Osteoblast (primary cell): ENCODE measurements at regions not wholly inside any gene's neighbourhood (a gene's known extent, or its start where the extent isn't known, plus 50 kb on each side); places are given as distances from the start of the nearest gene placed in this dataset.

Experiments
- DNase-seq: peaks from one replicate; pipeline ENCODE4 v3.0.0; 2011; ENCODE audit warnings: low spot score, mixed read lengths; ENCODE audit not compliant: insufficient read length; ENCODE audit errors: missing footprints
- H2AFZ ChIP-seq: 2 replicates; pipeline ENCODE4 v1.6.0; 2011; ENCODE audit warnings: mild to moderate bottlenecking, low read length
- H3K27ac ChIP-seq: 2 replicates; pipeline ENCODE4 v1.5.1; 2011; ENCODE audit warnings: mild to moderate bottlenecking, low read depth, low read length, moderate library complexity
- H3K27me3 ChIP-seq: 2 replicates; pipeline ENCODE4 v1.6.0; 2012; ENCODE audit warnings: mild to moderate bottlenecking, control low read depth, inconsistent platforms, low read length, moderate library complexity; ENCODE audit not compliant: insufficient read depth
- H3K36me3 ChIP-seq: 2 replicates; pipeline ENCODE4 v1.5.1; 2011; ENCODE audit warnings: mild to moderate bottlenecking, low read length, control low read depth, moderate library complexity; ENCODE audit not compliant: insufficient read depth
- H3K4me1 ChIP-seq: 2 replicates; pipeline ENCODE4 v1.5.1; 2011; ENCODE audit warnings: mild to moderate bottlenecking, low read length, control low read depth, moderate library complexity; ENCODE audit not compliant: insufficient read depth
- H3K4me2 ChIP-seq: 2 replicates; pipeline ENCODE4 v1.6.0; 2011; ENCODE audit warnings: mild to moderate bottlenecking, low read length; ENCODE audit not compliant: insufficient read depth
- H3K4me3 ChIP-seq: fragments of 200-600 bp; sonication (generic); 3 replicates; pipeline ENCODE4 v1.5.1; 2012; ENCODE audit warnings: mild to moderate bottlenecking, low read length, inconsistent platforms; ENCODE audit not compliant: insufficient read depth
- H3K79me2 ChIP-seq: 2 replicates; pipeline ENCODE4 v1.6.0; 2012; ENCODE audit warnings: mild to moderate bottlenecking, low read length, control low read depth, inconsistent platforms; ENCODE audit not compliant: insufficient read depth
- H3K9me3 ChIP-seq: 2 replicates; pipeline ENCODE4 v1.5.1; 2011; ENCODE audit warnings: low read depth, low read length, control low read depth
- H4K20me1 ChIP-seq: 2 replicates; pipeline ENCODE4 v1.6.0; 2012; ENCODE audit warnings: mild to moderate bottlenecking, low read length, control low read depth; ENCODE audit not compliant: insufficient read depth
- CTCF ChIP-seq: IDR thresholded peaks from 2 replicates; pipeline ENCODE4 v1.5.1; 2011; ENCODE audit warnings: mild to moderate bottlenecking, low read depth, low read length, moderate library complexity; ENCODE audit errors: extremely low read depth

- no peak overlapping the region for H3K4me2 ChIP-seq
- TF ChIP-seq CTCF = no peak
- H3K4me1 ChIP-seq = no peaks in the 10 kb centered on the region
- H3K79me2 ChIP-seq = no peaks in the 10 kb centered on the region
- no peak overlapping the region for H2AFZ ChIP-seq
- H3K27ac ChIP-seq = no peak overlapping the region
- no peak for DNase-seq
- H3K36me3 ChIP-seq = no peaks in the 10 kb centered on the region
- H3K9me3 ChIP-seq = peaks cover 2% of the 10 kb centered on the region
- H3K4me3 ChIP-seq = no peak overlapping the region
- H3K27me3 ChIP-seq = no peaks in the 10 kb centered on the region
- H4K20me1 ChIP-seq = no peaks in the 10 kb centered on the region
These were observed 424.2 kb upstream of the ZWINT start for GRCh38 chr10:56785292-56785691.

- Histone ChIP-seq H3K79me2 (no peaks in the 10 kb centered on the region), H3K4me1 (no peaks in the 10 kb centered on the region), H2AFZ (no peak overlapping the region), H3K4me2 (no peak overlapping the region), H3K9me3 (peaks cover 2% of the 10 kb centered on the region), H3K36me3 (no peaks in the 10 kb centered on the region), H3K27ac (no peak overlapping the region), H3K4me3 (no peak overlapping the region), H4K20me1 (no peaks in the 10 kb centered on the region), H3K27me3 (no peaks in the 10 kb centered on the region)
- DNase-seq = no peak
- TF ChIP-seq CTCF = no peak
These were observed 421.4 kb upstream of the ZWINT start for GRCh38 chr10:56782503-56782902.

- no peaks in the 10 kb centered on the region for H4K20me1 ChIP-seq
- H3K9me3 ChIP-seq = peaks cover 3% of the 10 kb centered on the region
- no peak for TF ChIP-seq CTCF
- no peak overlapping the region for H3K4me3 ChIP-seq
- H3K4me2 ChIP-seq = no peak overlapping the region
- H3K27ac ChIP-seq = no peak overlapping the region
- DNase-seq = no peak
- H2AFZ ChIP-seq = no peak overlapping the region
- H3K27me3 ChIP-seq = no peaks in the 10 kb centered on the region
- H3K4me1 ChIP-seq = no peaks in the 10 kb centered on the region
- H3K79me2 ChIP-seq = no peaks in the 10 kb centered on the region
- no peaks in the 10 kb centered on the region for H3K36me3 ChIP-seq
These were observed 410.3 kb upstream of the ZWINT start for GRCh38 chr10:56771343-56771742.

DNA sequence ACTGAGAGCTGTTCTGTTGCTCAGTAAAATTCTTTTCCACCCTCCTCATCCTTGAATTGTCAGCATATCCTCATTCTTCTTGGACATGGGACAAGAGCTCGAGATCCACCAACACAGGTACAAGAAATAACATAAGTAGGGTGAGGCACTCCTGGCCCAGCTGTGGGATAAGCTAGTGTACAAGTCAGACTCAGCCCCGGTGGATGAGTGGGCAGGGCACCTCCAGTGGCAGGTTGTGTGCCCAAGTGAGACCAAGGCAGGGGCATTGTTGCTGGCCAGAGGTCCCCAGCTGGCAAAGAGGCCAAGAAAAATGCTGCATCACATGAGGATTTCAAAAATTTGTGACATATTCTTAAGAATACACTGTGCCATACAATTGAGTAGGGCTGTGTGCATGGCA is 402.0 kb upstream of the ZWINT start:
- H3K4me1 ChIP-seq = no peaks in the 10 kb centered on the region
- TF ChIP-seq CTCF = no peak
- peak; percentile 46 for DNase-seq
- H4K20me1 ChIP-seq = no peaks in the 10 kb centered on the region
- H2AFZ ChIP-seq = no peak overlapping the region
- H3K79me2 ChIP-seq = no peaks in the 10 kb centered on the region
- H3K27me3 ChIP-seq = no peaks in the 10 kb centered on the region
- no peaks in the 10 kb centered on the region for H3K36me3 ChIP-seq
- no peak overlapping the region for H3K4me3 ChIP-seq
- peaks cover 11% of the 10 kb centered on the region for H3K9me3 ChIP-seq
- H3K4me2 ChIP-seq = no peak overlapping the region
- H3K27ac ChIP-seq = no peak overlapping the region
